Neural progenitor cell (in vitro differentiated cells): ENCODE measurements at regions not wholly inside any gene's neighbourhood (a gene's known extent, or its start where the extent isn't known, plus 50 kb on each side); places are given as distances from the start of the nearest gene placed in this dataset.

Source experiments
- DNase-seq: peaks from one replicate; pipeline ENCODE4 v3.0.0-alpha.2; 2016; ENCODE audit warnings: low spot score
- H2AFZ ChIP-seq: fragments of 200-600 bp; sonication (generic); replicated peaks from 2 replicates; pipeline ENCODE4 v1.6.1; 2016; ENCODE audit warnings: antibody characterized with exemption
- H3F3A ChIP-seq: fragments of 200-600 bp; sonication (generic); 2 replicates; pipeline ENCODE4 v1.6.1; 2016; ENCODE audit warnings: antibody characterized with exemption, low read depth
- H3K27ac ChIP-seq: fragments of 200-600 bp; sonication (generic); 2 replicates; pipeline ENCODE4 v1.5.1; 2016; ENCODE audit warnings: mild to moderate bottlenecking
- H3K27me3 ChIP-seq: fragments of 200-600 bp; sonication (generic); 2 replicates; pipeline ENCODE4 v1.6.1; 2016; ENCODE audit warnings: mild to moderate bottlenecking, moderate library complexity
- H3K36me3 ChIP-seq: fragments of 200-600 bp; sonication (generic); 2 replicates; pipeline ENCODE4 v1.5.1; 2016
- H3K4me1 ChIP-seq: fragments of 200-600 bp; sonication (generic); 2 replicates; pipeline ENCODE4 v1.6.1; 2016; ENCODE audit warnings: mixed run types
- H3K4me2 ChIP-seq: fragments of 200-600 bp; sonication (generic); 2 replicates; pipeline ENCODE4 v1.6.1; 2016
- H3K4me3 ChIP-seq: fragments of 200-600 bp; sonication (generic); 2 replicates; pipeline ENCODE4 v1.5.1; 2016
- H3K79me2 ChIP-seq: fragments of 200-600 bp; sonication (generic); 2 replicates; pipeline ENCODE4 v1.6.1; 2016; ENCODE audit warnings: low read depth
- H3K9ac ChIP-seq: fragments of 200-600 bp; sonication (generic); 2 replicates; pipeline ENCODE4 v1.6.1; 2016
- H3K9me3 ChIP-seq: fragments of 200-600 bp; sonication (generic); 2 replicates; pipeline ENCODE4 v1.5.1; 2016; ENCODE audit warnings: low read depth
- H4K20me1 ChIP-seq: fragments of 200-600 bp; sonication (generic); 2 replicates; pipeline ENCODE4 v1.6.1; 2016; ENCODE audit warnings: low read depth
- H3K27ac Mint-ChIP-seq: 3 replicates; pipeline ENCODE4 v1.8.0; 2021; ENCODE audit warnings: mixed read lengths
- H3K27me3 Mint-ChIP-seq: 2 replicates; pipeline ENCODE4 v1.8.0; 2022; ENCODE audit warnings: low read depth, mild to moderate bottlenecking, inconsistent platforms, moderate library complexity, mixed read lengths; ENCODE audit not compliant: insufficient read depth
- H3K36me3 Mint-ChIP-seq: 3 replicates; pipeline ENCODE4 v1.8.0; 2021; ENCODE audit warnings: mixed read lengths
- H3K4me1 Mint-ChIP-seq: 3 replicates; pipeline ENCODE4 v1.8.0; 2021; ENCODE audit warnings: mixed read lengths
- H3K4me3 Mint-ChIP-seq: 3 replicates; pipeline ENCODE4 v1.8.0; 2021; ENCODE audit warnings: mild to moderate bottlenecking, moderate library complexity, mixed read lengths
- H3K9me3 Mint-ChIP-seq: 3 replicates; pipeline ENCODE4 v1.8.0; 2020; ENCODE audit warnings: mixed read lengths
- CTCF ChIP-seq: fragments of 200-600 bp; sonication (generic); IDR thresholded peaks from 2 replicates; pipeline ENCODE4 v1.5.1; 2017; ENCODE audit warnings: antibody characterized with exemption, mild to moderate bottlenecking
- EZH2 ChIP-seq: fragments of 200-600 bp; sonication (generic); IDR thresholded peaks from 2 replicates; pipeline ENCODE4 v1.6.1; 2017; ENCODE audit warnings: antibody characterized with exemption, mild to moderate bottlenecking, moderate library complexity
- EZH2phosphoT487 ChIP-seq: fragments of 200-600 bp; sonication (generic); IDR thresholded peaks from 2 replicates; pipeline ENCODE4 v1.6.1; 2017; ENCODE audit warnings: antibody characterized with exemption

GRCh38 chr2:160792837-160793236 is 299.2 kb upstream of the RBMS1 start:
- H3K27me3 ChIP-seq = no peaks in the 10 kb centered on the region
- no peaks in the 10 kb centered on the region for H3F3A ChIP-seq
- Mint-ChIP-seq H3K4me3 (no peak overlapping the region), H3K9me3 (peaks cover 4% of the 10 kb centered on the region), H3K27me3 (peaks cover 4% of the 10 kb centered on the region), H3K27ac (no peak overlapping the region), H3K36me3 (no peaks in the 10 kb centered on the region), H3K4me1 (no peaks in the 10 kb centered on the region)
- no peak overlapping the region for H3K9ac ChIP-seq
- no peak overlapping the region for H3K27ac ChIP-seq
- no peaks in the 10 kb centered on the region for H3K9me3 ChIP-seq
- H4K20me1 ChIP-seq = no peaks in the 10 kb centered on the region
- H2AFZ ChIP-seq = no peak overlapping the region
- H3K4me2 ChIP-seq = no peak overlapping the region
- DNase-seq = no peak
- H3K4me1 ChIP-seq = no peaks in the 10 kb centered on the region
- no peaks in the 10 kb centered on the region for H3K79me2 ChIP-seq
- no peaks in the 10 kb centered on the region for H3K36me3 ChIP-seq
- TF ChIP-seq EZH2 (no peak), EZH2phosphoT487 (no peak), CTCF (no peak)
- no peak overlapping the region for H3K4me3 ChIP-seq

- no peaks in the 10 kb centered on the region for H3F3A ChIP-seq
- no peak for DNase-seq
- H3K9me3 Mint-ChIP-seq = peaks cover 9% of the 10 kb centered on the region
- H3K4me2 ChIP-seq = no peak overlapping the region
- H3K4me3 Mint-ChIP-seq = no peak overlapping the region
- no peak overlapping the region for H3K27ac ChIP-seq
- no peak overlapping the region for H3K9ac ChIP-seq
- H3K4me1 ChIP-seq = no peaks in the 10 kb centered on the region
- H3K36me3 ChIP-seq = no peaks in the 10 kb centered on the region
- no peaks in the 10 kb centered on the region for H3K36me3 Mint-ChIP-seq
- no peak overlapping the region for H3K27ac Mint-ChIP-seq
- H3K4me1 Mint-ChIP-seq = no peaks in the 10 kb centered on the region
- no peaks in the 10 kb centered on the region for H3K79me2 ChIP-seq
- no peak overlapping the region for H2AFZ ChIP-seq
- TF ChIP-seq EZH2phosphoT487 (no peak), EZH2 (no peak), CTCF (no peak)
- no peaks in the 10 kb centered on the region for H4K20me1 ChIP-seq
- H3K27me3 Mint-ChIP-seq = peaks cover 4% of the 10 kb centered on the region
- no peaks in the 10 kb centered on the region for H3K27me3 ChIP-seq
- no peak overlapping the region for H3K4me3 ChIP-seq
- H3K9me3 ChIP-seq = no peaks in the 10 kb centered on the region
Measured at GRCh38 chr2:160794926-160795325, 301.3 kb upstream of the RBMS1 start.

DNA sequence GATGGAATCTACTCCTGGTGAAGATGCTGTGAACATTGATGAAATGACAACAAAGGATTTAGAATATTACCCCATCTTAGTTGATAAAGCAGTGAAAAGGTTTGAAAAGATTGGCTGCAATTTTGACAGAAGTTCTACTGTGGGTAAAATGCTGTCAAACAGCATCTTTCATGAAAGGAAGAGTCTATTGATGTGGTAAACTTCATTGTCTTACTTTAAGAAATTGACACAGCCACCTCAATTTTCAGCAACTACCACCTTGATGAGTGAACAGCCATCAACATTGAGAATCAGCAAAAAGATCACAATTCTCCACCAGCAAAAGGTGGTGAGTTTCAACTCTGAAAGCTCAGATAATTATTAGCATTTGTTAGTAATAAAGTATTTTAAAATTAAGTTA is 310.3 kb upstream of the RBMS1 start:
- H3K4me2 ChIP-seq = no peak overlapping the region
- H3K36me3 Mint-ChIP-seq = no peaks in the 10 kb centered on the region
- H3K27ac ChIP-seq = no peak overlapping the region
- no peaks in the 10 kb centered on the region for H3K79me2 ChIP-seq
- H3K27ac Mint-ChIP-seq = no peak overlapping the region
- H3K27me3 ChIP-seq = no peaks in the 10 kb centered on the region
- no peaks in the 10 kb centered on the region for H4K20me1 ChIP-seq
- H3K4me1 ChIP-seq = no peaks in the 10 kb centered on the region
- no peak for DNase-seq
- H3K9me3 Mint-ChIP-seq = peaks cover 21% of the 10 kb centered on the region
- H3K4me3 Mint-ChIP-seq = no peak overlapping the region
- TF ChIP-seq CTCF (no peak), EZH2 (no peak), EZH2phosphoT487 (no peak)
- no peak overlapping the region for H3K9ac ChIP-seq
- no peak overlapping the region for H2AFZ ChIP-seq
- H3F3A ChIP-seq = no peaks in the 10 kb centered on the region
- H3K4me3 ChIP-seq = no peak overlapping the region
- H3K36me3 ChIP-seq = no peaks in the 10 kb centered on the region
- H3K4me1 Mint-ChIP-seq = no peaks in the 10 kb centered on the region
- no peaks in the 10 kb centered on the region for H3K27me3 Mint-ChIP-seq
- H3K9me3 ChIP-seq = no peaks in the 10 kb centered on the region

DNA sequence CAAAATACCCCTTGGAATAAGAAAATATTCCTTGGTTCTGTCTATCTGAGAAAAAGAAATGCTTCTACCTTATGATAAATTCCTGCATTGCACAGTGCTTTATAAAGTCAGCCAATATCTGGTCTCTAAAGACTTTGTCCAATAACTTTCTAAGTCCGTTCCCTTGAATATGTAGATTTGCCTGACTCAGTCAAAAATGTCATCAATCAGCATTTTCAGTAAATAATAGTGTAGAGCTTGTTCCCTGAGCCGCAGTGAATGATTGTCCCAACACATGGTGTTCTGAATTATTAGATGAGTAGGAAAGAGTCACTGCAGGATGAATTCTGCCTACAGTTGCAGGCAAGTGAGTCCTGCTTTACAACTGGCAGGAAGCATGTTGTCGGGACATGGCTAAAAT is 316.8 kb upstream of the RBMS1 start:
- Histone ChIP-seq H3K9ac (no peak overlapping the region), H3K27me3 (no peaks in the 10 kb centered on the region), H2AFZ (no peak overlapping the region), H3K4me3 (no peak overlapping the region), H3K4me1 (no peaks in the 10 kb centered on the region), H3K4me2 (no peak overlapping the region), H3K36me3 (no peaks in the 10 kb centered on the region), H3K27ac (no peak overlapping the region), H3K9me3 (no peaks in the 10 kb centered on the region), H4K20me1 (no peaks in the 10 kb centered on the region), H3K79me2 (no peaks in the 10 kb centered on the region), H3F3A (no peaks in the 10 kb centered on the region)
- H3K27me3 Mint-ChIP-seq = peaks cover 4% of the 10 kb centered on the region
- H3K9me3 Mint-ChIP-seq = peaks cover 16% of the 10 kb centered on the region
- H3K4me3 Mint-ChIP-seq = no peak overlapping the region
- TF ChIP-seq CTCF (no peak), EZH2phosphoT487 (no peak), EZH2 (no peak)
- H3K36me3 Mint-ChIP-seq = no peaks in the 10 kb centered on the region
- no peak for DNase-seq
- H3K27ac Mint-ChIP-seq = no peak overlapping the region
- no peaks in the 10 kb centered on the region for H3K4me1 Mint-ChIP-seq
